DMS 273 treated with DMSO at 0.1 percent for 48 hours (cell line): ENCODE measurements at regions not wholly inside any gene's neighbourhood (a gene's known extent, or its start where the extent isn't known, plus 50 kb on each side); places are given as distances from the start of the nearest gene placed in this dataset.

ENCODE experiments used
- DNase-seq: peaks from one replicate; lab custom pipeline; 2025; lab: John Stamatoyannopoulos, UW

DNA sequence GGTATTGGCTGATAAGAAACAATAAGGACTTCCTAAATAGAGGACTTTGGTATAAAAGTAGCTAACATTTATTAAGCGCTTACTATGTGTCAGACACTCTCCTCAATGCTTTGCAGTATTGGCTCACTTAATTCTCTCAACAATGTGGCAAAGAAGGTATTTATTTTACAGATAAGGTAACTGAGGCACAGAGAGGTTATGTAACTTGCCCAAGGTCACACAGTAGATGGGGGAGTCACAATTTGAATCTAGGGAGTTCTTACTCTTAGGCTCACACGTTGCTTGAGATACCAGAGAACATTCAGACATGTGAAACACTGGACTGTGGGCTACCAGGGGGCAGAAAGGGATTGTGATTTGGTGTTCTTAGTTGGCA lies 60.8 kb upstream of the GPR158 start:
- DNase-seq = no peak

DNA sequence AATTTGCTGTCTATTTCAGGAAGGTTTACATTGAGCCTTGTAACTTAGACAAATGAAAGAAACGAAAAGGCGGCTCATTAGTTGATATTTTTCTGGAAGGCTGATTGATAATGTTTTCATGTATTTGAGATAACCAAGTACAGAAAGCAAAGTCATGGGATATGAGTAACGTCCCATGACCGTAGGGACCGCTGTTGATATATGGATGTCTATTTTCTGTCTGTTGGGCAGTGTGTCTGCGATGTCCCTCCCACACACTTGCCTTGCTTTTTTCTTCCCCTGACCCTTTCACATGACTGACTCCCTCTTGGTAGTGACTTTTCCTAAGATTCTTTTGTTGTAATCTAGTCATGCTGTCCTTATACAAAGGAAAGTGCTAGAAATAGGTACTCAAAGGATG lies 57.0 kb upstream of the GPR158 start:
- no peak for DNase-seq

DNA sequence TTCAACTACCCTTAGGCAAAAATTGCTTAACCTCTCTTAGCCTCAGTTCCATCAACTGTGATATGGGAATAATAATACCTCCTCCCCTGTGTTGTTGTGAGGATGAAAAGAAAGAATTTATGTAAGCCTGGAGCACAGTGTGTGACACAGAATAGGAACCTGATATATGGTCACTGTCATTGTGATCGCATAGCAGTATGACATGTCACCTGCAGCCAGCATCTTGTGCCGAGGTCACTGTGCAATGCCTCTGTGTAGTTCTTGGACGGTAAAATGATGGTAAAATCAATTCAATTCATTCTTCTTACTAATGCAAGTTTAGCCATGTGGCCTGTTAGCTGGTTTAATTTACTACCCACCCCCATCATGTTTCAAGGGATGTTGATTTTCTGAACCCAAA lies 54.6 kb upstream of the GPR158 start:
- no peak for DNase-seq
